H9 (cell line): ENCODE measurements at regions not wholly inside any gene's neighbourhood (a gene's known extent, or its start where the extent isn't known, plus 50 kb on each side); places are given as distances from the start of the nearest gene placed in this dataset.

Source experiments
- DNase-seq: peaks from one replicate; pipeline ENCODE4 v3.0.0-alpha.2; 2017
- H2AFZ ChIP-seq: one replicate; pipeline ENCODE4 v1.6.1; 2013; ENCODE audit warnings: mild to moderate bottlenecking, low read length, control low read depth, moderate library complexity
- H2AK5ac ChIP-seq: 2 replicates; pipeline ENCODE4 v1.6.1; 2013; ENCODE audit warnings: low read length, control low read depth, mixed read lengths; ENCODE audit not compliant: insufficient read length
- H2BK120ac ChIP-seq: one replicate; pipeline ENCODE4 v1.6.1; 2013; ENCODE audit warnings: low read depth, mild to moderate bottlenecking, low read length, control low read depth, inconsistent platforms; ENCODE audit not compliant: poor library complexity, severe bottlenecking
- H2BK12ac ChIP-seq: 2 replicates; pipeline ENCODE4 v1.6.1; 2013; ENCODE audit warnings: low read length, control low read depth, mixed read lengths, low read depth; ENCODE audit not compliant: insufficient read length
- H2BK15ac ChIP-seq: 2 replicates; pipeline ENCODE4 v1.6.1; 2013; ENCODE audit warnings: low read depth, low read length, control low read depth
- H2BK20ac ChIP-seq: one replicate; pipeline ENCODE4 v1.6.1; 2013; ENCODE audit warnings: low read depth, mild to moderate bottlenecking, low read length, control low read depth, inconsistent platforms; ENCODE audit not compliant: poor library complexity, severe bottlenecking
- H2BK5ac ChIP-seq: 2 replicates; pipeline ENCODE4 v1.6.1; 2013; ENCODE audit warnings: low read length, control low read depth, mixed read lengths; ENCODE audit not compliant: insufficient read length
- H3K14ac ChIP-seq: 2 replicates; pipeline ENCODE4 v1.6.1; 2013; ENCODE audit warnings: low read length, control low read depth; ENCODE audit not compliant: insufficient read depth
- H3K18ac ChIP-seq: 2 replicates; pipeline ENCODE4 v1.6.1; 2013; ENCODE audit warnings: low read depth, mild to moderate bottlenecking, mixed read lengths, low read length, control low read depth; ENCODE audit not compliant: insufficient read length
- H3K23ac ChIP-seq: 2 replicates; pipeline ENCODE4 v1.6.1; 2013; ENCODE audit warnings: low read length, control low read depth, mixed read lengths, low read depth; ENCODE audit not compliant: insufficient read length
- H3K23me2 ChIP-seq: 2 replicates; pipeline ENCODE4 v1.6.1; 2013; ENCODE audit warnings: low read depth, mild to moderate bottlenecking, mixed read lengths, low read length, control low read depth; ENCODE audit not compliant: insufficient read length, poor library complexity, severe bottlenecking
- H3K27ac ChIP-seq: 2 replicates; pipeline ENCODE4 v1.5.1; 2013; ENCODE audit warnings: low read length, control low read depth, mixed read lengths, low read depth; ENCODE audit not compliant: insufficient read length
- H3K27me3 ChIP-seq: 2 replicates; pipeline ENCODE4 v1.6.1; 2013; ENCODE audit warnings: low read length, control low read depth, inconsistent platforms; ENCODE audit not compliant: insufficient read depth
- H3K4ac ChIP-seq: 2 replicates; pipeline ENCODE4 v1.6.1; 2013; ENCODE audit warnings: low read depth, mild to moderate bottlenecking, control low read depth, inconsistent platforms, low read length, moderate library complexity
- H3K4me1 ChIP-seq: 2 replicates; pipeline ENCODE4 v1.6.1; 2013; ENCODE audit warnings: low read length, control low read depth, inconsistent platforms; ENCODE audit not compliant: insufficient read depth
- H3K4me2 ChIP-seq: 2 replicates; pipeline ENCODE4 v1.6.1; 2013; ENCODE audit warnings: low read length, control low read depth, mixed read lengths; ENCODE audit not compliant: insufficient read length, insufficient read depth
- H3K56ac ChIP-seq: 2 replicates; pipeline ENCODE4 v1.6.1; 2013; ENCODE audit warnings: low read depth, mild to moderate bottlenecking, mixed read lengths, low read length, control low read depth; ENCODE audit not compliant: insufficient read length
- H3K79me1 ChIP-seq: 2 replicates; pipeline ENCODE4 v1.6.1; 2013; ENCODE audit warnings: low read depth, mild to moderate bottlenecking, moderate library complexity, low read length, control low read depth, inconsistent platforms; ENCODE audit not compliant: insufficient read depth, poor library complexity, severe bottlenecking
- H3K79me2 ChIP-seq: 2 replicates; pipeline ENCODE4 v1.6.1; 2013; ENCODE audit warnings: low read length, control low read depth, inconsistent platforms; ENCODE audit not compliant: insufficient read depth
- H3K9ac ChIP-seq: 2 replicates; pipeline ENCODE4 v1.6.1; 2013; ENCODE audit warnings: low read length, control low read depth, mixed read lengths; ENCODE audit not compliant: insufficient read length; ENCODE audit errors: extremely low read depth
- H3K9me3 ChIP-seq: one replicate; pipeline ENCODE4 v1.6.1; 2013; ENCODE audit warnings: low read depth, low read length, inconsistent platforms; ENCODE audit not compliant: control insufficient read depth
- H3T11ph ChIP-seq: one replicate; pipeline ENCODE4 v1.6.1; 2013; ENCODE audit warnings: mild to moderate bottlenecking, low read length, control low read depth, inconsistent platforms
- H4K20me1 ChIP-seq: one replicate; pipeline ENCODE4 v1.6.1; 2013; ENCODE audit not compliant: control insufficient read depth, insufficient read length, insufficient read depth
- H4K5ac ChIP-seq: 2 replicates; pipeline ENCODE4 v1.6.1; 2013; ENCODE audit warnings: low read depth, mild to moderate bottlenecking, mixed read lengths, low read length, control low read depth; ENCODE audit not compliant: insufficient read length
- H4K8ac ChIP-seq: replicated peaks from 2 replicates; pipeline ENCODE4 v1.6.1; 2013; ENCODE audit warnings: low read length, control low read depth, mixed read lengths, low read depth; ENCODE audit not compliant: insufficient read length
- H4K91ac ChIP-seq: 2 replicates; pipeline ENCODE4 v1.6.1; 2013; ENCODE audit warnings: low read depth, mild to moderate bottlenecking, moderate library complexity, mixed read lengths, low read length, control low read depth; ENCODE audit not compliant: insufficient read length
- H3K27ac Mint-ChIP-seq, 3 experiments: 2 replicates in 2 of 3; 3 replicates in 1 of 3; pipeline ENCODE4 v1.8.0; 2020 to 2021; ENCODE audit warnings: mixed read lengths in 3 of 3, mild to moderate bottlenecking in 1 of 3, moderate library complexity in 1 of 3
- H3K27me3 Mint-ChIP-seq: 2 replicates; pipeline ENCODE4 v1.8.0; 2021; ENCODE audit warnings: low read depth, mild to moderate bottlenecking, moderate library complexity, mixed read lengths
- H3K36me3 Mint-ChIP-seq, 3 experiments: 2 replicates in 2 of 3; 3 replicates in 1 of 3; pipeline ENCODE4 v1.8.0; 2020 to 2021; ENCODE audit warnings: low read depth in 3 of 3, mixed read lengths in 3 of 3; ENCODE audit not compliant: insufficient read depth in 1 of 3
- H3K4me1 Mint-ChIP-seq, 2 experiments: 2 replicates each; pipeline ENCODE4 v1.8.0; 2020; ENCODE audit warnings: mixed read lengths in 2 of 2
- H3K4me3 Mint-ChIP-seq, 2 experiments: 2 replicates in 1 of 2; 3 replicates in 1 of 2; pipeline ENCODE4 v1.8.0; 2020 to 2021; ENCODE audit warnings: mild to moderate bottlenecking in 2 of 2, mixed read lengths in 2 of 2, moderate library complexity in 1 of 2
- H3K9me3 Mint-ChIP-seq, 2 experiments: 2 replicates in 1 of 2; 3 replicates in 1 of 2; pipeline ENCODE4 v1.8.0; 2020; ENCODE audit warnings: mild to moderate bottlenecking in 2 of 2, mixed read lengths in 2 of 2, moderate library complexity in 1 of 2
- WGBS: extraction: QIAGEN DNeasy Blood & Tissue Kit; methylation state at CpG from one replicate; pipeline ENCODE4 v1.1.7; 2013; ENCODE audit warnings: missing lambda C conversion rate, low lambda C conversion rate, mixed read lengths; ENCODE audit not compliant: insufficient read length; ENCODE audit errors: extremely low coverage; 5-methylcytosine and 5-hydroxymethylcytosine counted together
- TF ChIP-seq, protein P1 (sequence below): fragments of 200-600 bp; sonication (generic); conservative IDR thresholded peaks from 3 replicates; pipeline ENCODE4 v1.8.0; 2021; ENCODE audit warnings: antibody characterized with exemption, mild to moderate bottlenecking

DNA sequence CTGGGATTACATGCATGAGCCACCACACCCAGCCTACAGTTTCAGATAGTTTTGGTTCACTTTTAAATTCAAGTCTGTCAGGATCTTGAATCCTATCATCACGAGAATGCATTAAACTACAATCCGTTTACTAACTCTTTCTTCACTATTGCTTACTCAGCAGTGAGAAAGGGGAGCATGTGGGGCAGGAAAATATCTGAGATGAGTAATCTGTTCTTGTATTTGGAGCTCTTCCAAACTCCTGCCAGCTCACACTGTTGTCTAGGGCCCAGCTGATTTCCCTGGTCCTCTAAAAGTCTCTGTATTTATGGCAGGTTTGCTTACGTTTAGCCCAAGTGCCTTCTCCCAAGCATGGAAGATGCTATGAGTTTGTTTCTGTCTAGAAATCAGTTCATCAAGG is 152.2 kb downstream of the FGF18 start:
- H3K27me3 Mint-ChIP-seq: peaks cover 1% of the 10 kb centered on the region
- no peaks in the 10 kb centered on the region for H3K27me3 ChIP-seq
- H3K4ac ChIP-seq: no peak overlapping the region
- no peak overlapping the region for H2BK120ac ChIP-seq
- no peaks in the 10 kb centered on the region for H3K4me1 ChIP-seq
- no peaks in the 10 kb centered on the region for H4K20me1 ChIP-seq
- H2BK20ac ChIP-seq: no peak overlapping the region
- H4K5ac ChIP-seq: no peak overlapping the region
- no peak overlapping the region for H2AFZ ChIP-seq
- peaks cover 9% of the 10 kb centered on the region for H3K9me3 ChIP-seq
- no peak overlapping the region for H3K56ac ChIP-seq
- peaks cover 37 to 46% of the 10 kb centered on the region in 2 experiments for H3K9me3 Mint-ChIP-seq
- H3K14ac ChIP-seq: no peak overlapping the region
- H2BK12ac ChIP-seq: no peak overlapping the region
- H3K23me2 ChIP-seq: no peaks in the 10 kb centered on the region
- no peak overlapping the region for H4K91ac ChIP-seq
- H3K18ac ChIP-seq: no peak overlapping the region
- TF ChIP-seq, protein P1, sequence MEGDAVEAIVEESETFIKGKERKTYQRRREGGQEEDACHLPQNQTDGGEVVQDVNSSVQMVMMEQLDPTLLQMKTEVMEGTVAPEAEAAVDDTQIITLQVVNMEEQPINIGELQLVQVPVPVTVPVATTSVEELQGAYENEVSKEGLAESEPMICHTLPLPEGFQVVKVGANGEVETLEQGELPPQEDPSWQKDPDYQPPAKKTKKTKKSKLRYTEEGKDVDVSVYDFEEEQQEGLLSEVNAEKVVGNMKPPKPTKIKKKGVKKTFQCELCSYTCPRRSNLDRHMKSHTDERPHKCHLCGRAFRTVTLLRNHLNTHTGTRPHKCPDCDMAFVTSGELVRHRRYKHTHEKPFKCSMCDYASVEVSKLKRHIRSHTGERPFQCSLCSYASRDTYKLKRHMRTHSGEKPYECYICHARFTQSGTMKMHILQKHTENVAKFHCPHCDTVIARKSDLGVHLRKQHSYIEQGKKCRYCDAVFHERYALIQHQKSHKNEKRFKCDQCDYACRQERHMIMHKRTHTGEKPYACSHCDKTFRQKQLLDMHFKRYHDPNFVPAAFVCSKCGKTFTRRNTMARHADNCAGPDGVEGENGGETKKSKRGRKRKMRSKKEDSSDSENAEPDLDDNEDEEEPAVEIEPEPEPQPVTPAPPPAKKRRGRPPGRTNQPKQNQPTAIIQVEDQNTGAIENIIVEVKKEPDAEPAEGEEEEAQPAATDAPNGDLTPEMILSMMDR: no peak
- no peak overlapping the region for H2BK15ac ChIP-seq
- H3K27ac ChIP-seq: no peak overlapping the region
- H4K8ac ChIP-seq: no peak overlapping the region
- H3K36me3 Mint-ChIP-seq: peaks cover 17 to 39% (median 19%) of the 10 kb centered on the region in 3 experiments
- no peak overlapping the region for H3K4me2 ChIP-seq
- no peak overlapping the region for H2AK5ac ChIP-seq
- H3K79me2 ChIP-seq: no peaks in the 10 kb centered on the region
- H2BK5ac ChIP-seq: no peak overlapping the region
- H3K4me3 Mint-ChIP-seq: no peak overlapping the region
- peaks cover 7 to 11% of the 10 kb centered on the region in 2 experiments for H3K4me1 Mint-ChIP-seq
- no CpG with 5 or more reads among the region's 3 CpGs for WGBS
- H3K79me1 ChIP-seq: no peaks in the 10 kb centered on the region
- H3K23ac ChIP-seq: no peak overlapping the region
- no peak overlapping the region for H3K27ac Mint-ChIP-seq
- no peak overlapping the region for H3T11ph ChIP-seq
- DNase-seq: no peak
- H3K9ac ChIP-seq: no peak overlapping the region
